K562 (cell line): ENCODE measurements at regions not wholly inside any gene's neighbourhood (a gene's known extent, or its start where the extent isn't known, plus 50 kb on each side); places are given as distances from the start of the nearest gene placed in this dataset.
"Not testable (repeated sequence)": the region's sequence is repeated elsewhere in the genome, so short reads cannot be mapped to it uniquely, and the experiment has no call there.

ENCODE experiments used
- MAZ ChIP-seq, 2 experiments: fragments of 450-650 bp in 1 of 2; sonication (generic) in 1 of 2; formaldehyde crosslinking; IDR thresholded peaks in 1 of 2; conservative IDR thresholded peaks in 1 of 2; 2 replicates each; pipeline versions ENCODE4 v1.4.0 to v1.5.0; 2020; ENCODE audit warnings: mild to moderate bottlenecking in 1 of 2, missing genetic modification reagents in 1 of 2
- NR2F6 ChIP-seq: fragments of 450-650 bp; formaldehyde crosslinking; IDR thresholded peaks from 2 replicates; pipeline ENCODE4 v1.4.0; 2020; ENCODE audit warnings: mild to moderate bottlenecking
- PTBP1 ChIP-seq: fragments of 200-400 bp; formaldehyde crosslinking; IDR thresholded peaks from 2 replicates; pipeline ENCODE4 v1.6.1; 2017; ENCODE audit warnings: low read depth, low read length
- ZNF121 ChIP-seq: sonication (generic); formaldehyde crosslinking; conservative IDR thresholded peaks from 2 replicates; pipeline ENCODE4 v1.8.0; 2022; ENCODE audit warnings: missing genetic modification reagents
- TF ChIP-seq, protein P1 (sequence below), 3 experiments: IDR thresholded peaks in 2 of 3; conservative IDR thresholded peaks in 1 of 3; 2 replicates each; pipeline ENCODE4 v1.5.1; 2011 to 2012; ENCODE audit warnings: low read length in 3 of 3, mild to moderate bottlenecking in 3 of 3, control low read depth in 2 of 3, improper control_type of control experiment in 1 of 3, inconsistent platforms in 1 of 3, low read depth in 1 of 3, mixed read lengths in 1 of 3, moderate library complexity in 1 of 3; ENCODE audit not compliant: insufficient read depth in 2 of 3

DNA sequence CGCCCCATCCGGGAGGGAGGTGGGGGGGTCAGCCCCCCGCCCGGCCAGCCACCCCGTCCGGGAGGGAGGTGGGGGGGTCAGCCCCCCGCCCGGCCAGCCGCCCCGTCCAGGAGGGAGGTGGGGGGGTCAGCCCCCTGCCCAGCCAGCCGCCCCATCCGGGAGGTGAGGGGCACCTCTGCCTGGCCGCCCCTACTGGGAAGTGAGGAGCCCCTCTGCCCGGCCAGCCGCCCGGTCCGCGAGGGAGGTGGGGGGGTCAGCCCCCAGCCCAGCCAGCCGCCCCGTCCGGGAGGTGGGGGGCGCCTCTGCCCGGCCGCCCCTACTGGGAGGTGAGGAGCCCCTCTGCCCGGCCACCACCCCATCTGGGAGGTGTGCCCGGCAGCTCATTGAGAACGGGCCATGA is 76.6 kb upstream of the MS4A8 start:
- TF ChIP-seq, protein P1, sequence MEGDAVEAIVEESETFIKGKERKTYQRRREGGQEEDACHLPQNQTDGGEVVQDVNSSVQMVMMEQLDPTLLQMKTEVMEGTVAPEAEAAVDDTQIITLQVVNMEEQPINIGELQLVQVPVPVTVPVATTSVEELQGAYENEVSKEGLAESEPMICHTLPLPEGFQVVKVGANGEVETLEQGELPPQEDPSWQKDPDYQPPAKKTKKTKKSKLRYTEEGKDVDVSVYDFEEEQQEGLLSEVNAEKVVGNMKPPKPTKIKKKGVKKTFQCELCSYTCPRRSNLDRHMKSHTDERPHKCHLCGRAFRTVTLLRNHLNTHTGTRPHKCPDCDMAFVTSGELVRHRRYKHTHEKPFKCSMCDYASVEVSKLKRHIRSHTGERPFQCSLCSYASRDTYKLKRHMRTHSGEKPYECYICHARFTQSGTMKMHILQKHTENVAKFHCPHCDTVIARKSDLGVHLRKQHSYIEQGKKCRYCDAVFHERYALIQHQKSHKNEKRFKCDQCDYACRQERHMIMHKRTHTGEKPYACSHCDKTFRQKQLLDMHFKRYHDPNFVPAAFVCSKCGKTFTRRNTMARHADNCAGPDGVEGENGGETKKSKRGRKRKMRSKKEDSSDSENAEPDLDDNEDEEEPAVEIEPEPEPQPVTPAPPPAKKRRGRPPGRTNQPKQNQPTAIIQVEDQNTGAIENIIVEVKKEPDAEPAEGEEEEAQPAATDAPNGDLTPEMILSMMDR (IDR thresholded peaks at IDR 0.05 in 2 of 3, conservative IDR thresholded peaks at IDR 0.05 in 1 of 3; ENCODE audit: insufficient read depth in 2 of 3, low read depth in 1 of 3, low read length in 3 of 3) = not testable (repeated sequence)
- not testable (repeated sequence) for TF ChIP-seq NR2F6 (CRISPR knock-in tag); MAZ (CRISPR knock-in tag; conservative IDR thresholded peaks at IDR 0.05 in 1 of 2, IDR thresholded peaks at IDR 0.05 in 1 of 2); ZNF121 (CRISPR knock-in tag); PTBP1
